ENCODE measurements at regions not wholly inside any gene's neighbourhood (a gene's known extent, or its start where the extent isn't known, plus 50 kb on each side); places are given as distances from the start of the nearest gene placed in this dataset.

DNA sequence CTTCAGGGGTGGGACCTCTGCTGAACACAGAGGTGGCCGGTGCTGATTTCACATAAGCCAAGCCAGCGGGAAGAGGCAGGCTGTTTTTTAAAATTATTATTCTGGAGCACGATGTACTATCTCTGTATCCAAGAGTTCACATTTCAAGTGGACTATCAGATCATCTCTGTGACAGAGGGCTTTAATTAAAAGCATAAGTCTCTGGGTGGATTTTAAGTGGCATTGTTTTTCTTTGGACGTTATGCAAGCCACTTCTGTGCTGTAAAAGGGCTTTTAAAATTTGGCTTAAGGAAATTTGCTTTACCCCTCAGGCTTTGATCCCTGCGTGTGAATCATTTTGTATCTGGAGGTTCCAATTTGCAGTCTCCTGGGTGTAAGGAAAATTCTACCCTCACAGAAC, 124.7 kb downstream of the PALM2AKAP2 start:
- intact Hi-C loops (cut with DNase I, micrococcal nuclease) = loop anchor here (5.0 kb wide), 2 partner anchors 153 to 248 kb away; no protein-coding TSS in a partner anchor
- H3K36me3 ChIP-seq (ENCODE audit: low read depth) = no peaks in the 10 kb centered on the region
- H3K4me3 ChIP-seq = no peak overlapping the region
- DNase-seq (no peak), ATAC-seq (no peak)
- no peaks in the 10 kb centered on the region for H3K9me3 ChIP-seq
- H3K4me1 ChIP-seq (ENCODE audit: low read depth) = peaks cover 15% of the 10 kb centered on the region
- TF ChIP-seq, protein P1, sequence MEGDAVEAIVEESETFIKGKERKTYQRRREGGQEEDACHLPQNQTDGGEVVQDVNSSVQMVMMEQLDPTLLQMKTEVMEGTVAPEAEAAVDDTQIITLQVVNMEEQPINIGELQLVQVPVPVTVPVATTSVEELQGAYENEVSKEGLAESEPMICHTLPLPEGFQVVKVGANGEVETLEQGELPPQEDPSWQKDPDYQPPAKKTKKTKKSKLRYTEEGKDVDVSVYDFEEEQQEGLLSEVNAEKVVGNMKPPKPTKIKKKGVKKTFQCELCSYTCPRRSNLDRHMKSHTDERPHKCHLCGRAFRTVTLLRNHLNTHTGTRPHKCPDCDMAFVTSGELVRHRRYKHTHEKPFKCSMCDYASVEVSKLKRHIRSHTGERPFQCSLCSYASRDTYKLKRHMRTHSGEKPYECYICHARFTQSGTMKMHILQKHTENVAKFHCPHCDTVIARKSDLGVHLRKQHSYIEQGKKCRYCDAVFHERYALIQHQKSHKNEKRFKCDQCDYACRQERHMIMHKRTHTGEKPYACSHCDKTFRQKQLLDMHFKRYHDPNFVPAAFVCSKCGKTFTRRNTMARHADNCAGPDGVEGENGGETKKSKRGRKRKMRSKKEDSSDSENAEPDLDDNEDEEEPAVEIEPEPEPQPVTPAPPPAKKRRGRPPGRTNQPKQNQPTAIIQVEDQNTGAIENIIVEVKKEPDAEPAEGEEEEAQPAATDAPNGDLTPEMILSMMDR (IDR thresholded peaks at IDR 0.05) = no peak

DNA sequence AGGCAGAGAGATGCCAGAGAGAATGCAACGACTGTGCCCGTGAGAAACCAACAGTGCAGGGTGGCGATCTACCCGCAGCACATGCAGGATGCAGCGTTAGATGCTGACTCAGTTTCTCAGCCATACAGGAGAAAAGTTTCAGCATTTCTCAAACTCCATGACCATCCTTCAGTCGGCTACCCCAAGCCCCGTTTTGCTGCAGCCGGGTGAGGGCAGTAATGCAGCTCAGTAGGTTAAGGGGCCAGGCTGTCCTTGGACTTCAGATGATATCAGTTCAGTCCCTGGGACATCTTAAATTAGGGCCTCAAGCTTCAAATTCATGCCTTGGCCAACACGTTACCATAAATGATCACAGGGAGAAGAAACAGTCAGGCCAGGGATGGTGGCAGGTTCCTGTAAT, 125.5 kb downstream of the PALM2AKAP2 start:
- Histone ChIP-seq H3K36me3 (ENCODE audit: low read depth) (no peaks in the 10 kb centered on the region), H3K9me3 (no peaks in the 10 kb centered on the region), H3K4me3 (no peak overlapping the region), H3K4me1 (ENCODE audit: low read depth) (peaks cover 17% of the 10 kb centered on the region)
- TF ChIP-seq, protein P1 (IDR thresholded peaks at IDR 0.05) = no peak
- ATAC-seq (no peak), DNase-seq (no peak)
- intact Hi-C loops (cut with DNase I, micrococcal nuclease) = no loop called here

DNA sequence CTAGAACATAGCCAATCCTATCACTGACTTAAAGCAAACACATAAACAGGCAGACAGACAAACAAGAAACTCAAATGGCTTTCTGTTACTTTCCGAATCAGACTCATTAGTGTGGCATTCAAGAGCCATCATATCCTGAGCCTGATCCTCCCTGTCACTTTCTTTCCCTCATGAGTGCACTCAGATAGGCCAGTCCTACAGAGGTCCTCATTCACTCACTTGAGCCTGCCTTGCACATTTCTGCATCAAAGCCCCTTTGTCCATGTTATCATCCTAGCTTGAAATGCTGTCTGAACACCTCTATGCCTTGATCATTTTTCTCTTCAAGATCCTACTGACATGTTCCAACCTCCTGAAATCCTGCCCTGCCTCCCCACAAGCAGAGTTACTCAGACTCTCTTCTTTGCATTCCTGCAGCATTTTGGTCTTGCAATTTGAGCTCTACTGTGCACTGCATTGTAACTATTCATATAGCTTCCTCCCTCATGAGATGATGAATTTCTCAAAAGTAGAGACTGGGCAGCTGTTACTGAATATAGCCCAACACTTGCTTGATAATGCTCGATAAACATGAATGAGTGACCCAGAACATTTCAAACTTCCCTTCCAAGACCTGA, 126.9 kb downstream of the PALM2AKAP2 start:
- DNase-seq (no peak), ATAC-seq (no peak)
- no peaks in the 10 kb centered on the region for H3K36me3 ChIP-seq (ENCODE audit: low read depth)
- no peak overlapping the region for H3K4me3 ChIP-seq
- no peaks in the 10 kb centered on the region for H3K9me3 ChIP-seq
- TF ChIP-seq, protein P1 (IDR thresholded peaks at IDR 0.05) = no peak
- peaks cover 27% of the 10 kb centered on the region for H3K4me1 ChIP-seq (ENCODE audit: low read depth)
- intact Hi-C loops (cut with DNase I, micrococcal nuclease) = no loop called here

DNA sequence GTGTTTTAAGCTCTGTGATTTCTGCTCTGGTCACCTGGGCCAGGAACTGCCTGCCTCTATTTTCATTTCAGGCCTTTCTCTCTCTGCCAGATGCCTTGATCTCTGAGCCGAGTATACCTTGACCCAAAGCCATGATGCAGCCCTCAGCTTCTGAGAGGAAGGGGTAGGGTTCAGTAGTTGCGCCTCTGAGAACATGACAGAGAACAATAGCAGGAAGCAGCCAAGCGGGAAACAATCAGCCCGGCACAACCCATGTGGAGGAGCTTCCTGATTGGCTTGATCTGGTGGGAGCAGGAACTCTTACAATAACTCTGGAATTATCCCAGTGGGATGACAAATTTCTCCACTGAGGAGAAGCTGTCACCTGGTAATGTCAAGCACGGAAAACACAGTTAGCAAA, 127.4 kb downstream of the PALM2AKAP2 start:
- DNase-seq (peak; percentile 55 to 60 (median 59)), ATAC-seq (peak; percentile 80)
- H3K4me1 ChIP-seq (ENCODE audit: low read depth) = peaks cover 27% of the 10 kb centered on the region
- H3K36me3 ChIP-seq (ENCODE audit: low read depth) = no peaks in the 10 kb centered on the region
- no peaks in the 10 kb centered on the region for H3K9me3 ChIP-seq
- TF ChIP-seq, protein P1 (IDR thresholded peaks at IDR 0.05) = no peak
- intact Hi-C loops (cut with DNase I, micrococcal nuclease) = no loop called here
- no peak overlapping the region for H3K4me3 ChIP-seq

DNA sequence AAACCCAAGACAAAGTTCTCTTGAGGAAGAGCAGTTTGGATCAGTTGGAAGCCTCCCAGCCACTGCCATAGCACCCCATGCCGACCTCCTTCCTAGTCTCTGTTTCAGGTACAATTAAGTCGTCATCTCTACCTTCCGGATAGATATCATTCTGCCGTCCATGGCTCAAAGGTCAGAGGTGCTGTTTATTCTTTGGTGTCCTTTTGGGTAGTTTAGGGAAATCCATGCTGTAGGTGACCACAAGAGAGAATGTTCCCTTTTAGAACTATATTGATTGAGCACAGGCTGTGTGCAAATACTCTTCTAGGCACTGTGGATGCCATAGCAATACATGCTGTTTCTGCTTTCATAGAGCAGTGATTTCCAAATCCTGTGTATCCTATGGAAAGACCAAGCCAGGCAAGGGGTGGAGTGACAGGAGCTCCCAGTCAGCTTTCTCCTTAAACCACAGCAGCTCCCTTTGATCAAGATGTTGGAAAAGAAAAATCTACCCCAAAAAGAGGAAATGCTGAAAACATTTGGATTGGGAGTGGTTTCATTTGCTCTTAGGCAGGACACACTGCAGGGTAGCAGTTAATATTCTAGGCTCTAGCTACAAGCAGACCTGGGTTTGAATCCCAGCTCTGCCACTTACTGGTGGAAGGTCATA, 127.9 kb downstream of the PALM2AKAP2 start:
- TF ChIP-seq, protein P1 (IDR thresholded peaks at IDR 0.05) = no peak
- Histone ChIP-seq H3K36me3 (ENCODE audit: low read depth) (no peaks in the 10 kb centered on the region), H3K4me3 (no peak overlapping the region), H3K9me3 (no peaks in the 10 kb centered on the region), H3K4me1 (ENCODE audit: low read depth) (peaks cover 27% of the 10 kb centered on the region)
- intact Hi-C loops (cut with DNase I, micrococcal nuclease) = no loop called here
- DNase-seq = no peak
- peak; percentile 35 for ATAC-seq

All from mucosa of descending colon (tissue), 3 donors.